Stimulated activated CD4-positive, alpha-beta T cell treated with anti-CD3 and anti-CD28 coated beads, TNF-alpha, amount 100 ng/mL, for 4 hours (primary cell): ENCODE measurements at regions not wholly inside any gene's neighbourhood (a gene's known extent, or its start where the extent isn't known, plus 50 kb on each side); places are given as distances from the start of the nearest gene placed in this dataset.

ENCODE experiments used
- DNase-seq, 3 experiments: peaks; one replicate each; pipeline ENCODE4 v3.0.0-alpha.2; 2020; ENCODE audit warnings: low read depth in 3 of 3

- DNase-seq = no peak
These were observed 801.2 kb downstream of the C4orf33 start for GRCh38 chr4:129897111-129897510.

- DNase-seq = no peak
These were observed 803.9 kb downstream of the C4orf33 start for GRCh38 chr4:129899849-129900248.

- DNase-seq = no peak
These were observed 804.5 kb downstream of the C4orf33 start for GRCh38 chr4:129900430-129900953.

GRCh38 chr4:129901205-129901604, 805.3 kb downstream of the C4orf33 start:
- DNase-seq = no peak

- DNase-seq = no peak
These were observed 807.9 kb downstream of the C4orf33 start for GRCh38 chr4:129903861-129904260.

GRCh38 chr4:129905256-129905655, 809.3 kb downstream of the C4orf33 start:
- DNase-seq = no peak

- no peak for DNase-seq
These were observed 812.2 kb downstream of the C4orf33 start for GRCh38 chr4:129908117-129908516.

GRCh38 chr4:129916991-129917390, 821.0 kb downstream of the C4orf33 start:
- DNase-seq = no peak

GRCh38 chr4:129917651-129918050, 821.7 kb downstream of the C4orf33 start:
- no peak for DNase-seq

GRCh38 chr4:129926936-129927335, 831.0 kb downstream of the C4orf33 start:
- DNase-seq = no peak

- DNase-seq = no peak
These were observed 833.1 kb downstream of the C4orf33 start for GRCh38 chr4:129929052-129929451.

- no peak for DNase-seq
These were observed 834.0 kb downstream of the C4orf33 start for GRCh38 chr4:129929984-129930383.

- DNase-seq = no peak
These were observed 854.3 kb downstream of the C4orf33 start for GRCh38 chr4:129950217-129950616.

GRCh38 chr4:129966175-129966574, 870.2 kb downstream of the C4orf33 start:
- no peak for DNase-seq

- no peak for DNase-seq
These were observed 872.4 kb downstream of the C4orf33 start for GRCh38 chr4:129968366-129968765.

GRCh38 chr4:129968778-129969177, 872.8 kb downstream of the C4orf33 start:
- DNase-seq = no peak

GRCh38 chr4:129970801-129971200, 874.8 kb downstream of the C4orf33 start:
- no peak for DNase-seq

GRCh38 chr4:129971419-129971818, 875.5 kb downstream of the C4orf33 start:
- no peak for DNase-seq

GRCh38 chr4:129972257-129972656, 876.3 kb downstream of the C4orf33 start:
- DNase-seq = no peak

- no peak for DNase-seq
These were observed 878.8 kb downstream of the C4orf33 start for GRCh38 chr4:129974730-129975129.

GRCh38 chr4:129978315-129978714, 882.4 kb downstream of the C4orf33 start:
- DNase-seq = no peak

- DNase-seq = no peak
These were observed 893.0 kb downstream of the C4orf33 start for GRCh38 chr4:129988957-129989356.

GRCh38 chr4:129994715-129995114, 898.8 kb downstream of the C4orf33 start:
- DNase-seq = no peak

- DNase-seq = no peak
These were observed 902.6 kb downstream of the C4orf33 start for GRCh38 chr4:129998436-129999150.
